Esophagus squamous epithelium (tissue), 4 donors: ENCODE measurements at regions not wholly inside any gene's neighbourhood (a gene's known extent, or its start where the extent isn't known, plus 50 kb on each side); places are given as distances from the start of the nearest gene placed in this dataset.

Source experiments
- CTCF ChIP-seq, 6 experiments: fragments of 450-650 bp in 4 of 6; fragments of 200-600 bp in 2 of 6; sonication (generic) in 2 of 6; IDR thresholded peaks; one replicate each; pipeline ENCODE4 v1.5.1; 2016 to 2019; ENCODE audit warnings: antibody characterized with exemption in 6 of 6, mild to moderate bottlenecking in 4 of 6, moderate library complexity in 4 of 6
- POLR2A ChIP-seq, 4 donors: fragments of 450-650 bp; IDR thresholded peaks; one replicate each; pipeline ENCODE4 v1.6.1; 2017; ENCODE audit warnings: antibody characterized with exemption in 4 of 4, mild to moderate bottlenecking in 4 of 4, moderate library complexity in 3 of 4

GRCh38 chr20:60447703-60448102, 489.5 kb downstream of the CDH26 start:
- TF ChIP-seq CTCF (IDR thresholded peaks at IDR 0.05), result no peak
- TF ChIP-seq POLR2A (IDR thresholded peaks at IDR 0.05), result no peak
